HG03520 (cell line): ENCODE measurements at regions not wholly inside any gene's neighbourhood (a gene's known extent, or its start where the extent isn't known, plus 50 kb on each side); places are given as distances from the start of the nearest gene placed in this dataset.
"Not testable (repeated sequence)": the region's sequence is repeated elsewhere in the genome, so short reads cannot be mapped to it uniquely, and the experiment has no call there.

Experiments used
- ATAC-seq: cut with Tn5 transposase; IDR thresholded peaks from one replicate; pipeline ENCODE4 v1.9.1; 2021; ENCODE audit warnings: mild to moderate bottlenecking, moderate library complexity; ENCODE audit not compliant: unreplicated experiment

DNA sequence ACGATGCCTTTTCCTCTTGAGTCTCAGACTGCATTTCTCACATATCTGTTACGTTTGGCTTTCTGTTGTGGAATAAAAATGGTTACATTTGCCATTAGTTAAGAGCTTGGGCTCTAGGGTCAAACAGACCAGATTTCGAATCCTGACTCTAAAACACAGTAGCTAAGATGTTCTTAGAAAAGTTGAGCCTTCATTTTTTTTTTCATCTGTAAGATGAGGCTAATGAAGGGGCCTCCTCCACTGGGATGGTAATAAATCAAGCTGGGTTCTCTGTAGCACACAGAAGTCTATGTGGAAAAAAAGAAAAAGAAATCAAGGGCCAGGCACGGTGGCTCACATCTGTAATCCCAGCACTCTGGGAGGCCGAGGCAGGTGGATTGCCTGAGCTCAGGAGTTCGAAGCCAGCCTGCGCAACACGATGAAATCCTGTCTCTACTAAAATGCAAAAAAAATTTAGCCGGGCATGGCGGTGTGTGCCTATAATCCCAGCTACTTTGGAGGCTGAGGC, 49.9 kb upstream of the CAPRIN1 start:
- ATAC-seq, result no peak

DNA sequence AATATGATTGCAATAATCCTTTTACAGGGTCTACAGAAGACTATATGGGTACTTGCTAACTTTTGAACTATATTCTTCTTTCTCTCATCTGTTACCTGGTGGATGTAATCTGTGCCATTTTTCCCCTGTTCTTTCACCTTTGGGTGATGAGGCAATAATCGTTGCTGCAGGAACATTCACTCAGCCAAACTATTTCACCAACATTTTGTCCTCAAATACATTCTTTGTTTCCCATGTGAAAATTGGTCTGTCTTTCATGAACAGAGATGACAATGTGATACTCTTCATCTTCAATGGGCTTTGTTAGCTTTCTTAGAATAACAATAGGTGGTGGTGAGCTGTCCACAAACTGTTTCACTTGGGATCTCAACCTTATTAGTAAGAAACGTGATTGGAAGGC, 52.1 kb upstream of the CAPRIN1 start:
- no peak for ATAC-seq

GRCh38 chr11:33997584-33998251, 53.8 kb upstream of the CAPRIN1 start:
- no peak for ATAC-seq

DNA sequence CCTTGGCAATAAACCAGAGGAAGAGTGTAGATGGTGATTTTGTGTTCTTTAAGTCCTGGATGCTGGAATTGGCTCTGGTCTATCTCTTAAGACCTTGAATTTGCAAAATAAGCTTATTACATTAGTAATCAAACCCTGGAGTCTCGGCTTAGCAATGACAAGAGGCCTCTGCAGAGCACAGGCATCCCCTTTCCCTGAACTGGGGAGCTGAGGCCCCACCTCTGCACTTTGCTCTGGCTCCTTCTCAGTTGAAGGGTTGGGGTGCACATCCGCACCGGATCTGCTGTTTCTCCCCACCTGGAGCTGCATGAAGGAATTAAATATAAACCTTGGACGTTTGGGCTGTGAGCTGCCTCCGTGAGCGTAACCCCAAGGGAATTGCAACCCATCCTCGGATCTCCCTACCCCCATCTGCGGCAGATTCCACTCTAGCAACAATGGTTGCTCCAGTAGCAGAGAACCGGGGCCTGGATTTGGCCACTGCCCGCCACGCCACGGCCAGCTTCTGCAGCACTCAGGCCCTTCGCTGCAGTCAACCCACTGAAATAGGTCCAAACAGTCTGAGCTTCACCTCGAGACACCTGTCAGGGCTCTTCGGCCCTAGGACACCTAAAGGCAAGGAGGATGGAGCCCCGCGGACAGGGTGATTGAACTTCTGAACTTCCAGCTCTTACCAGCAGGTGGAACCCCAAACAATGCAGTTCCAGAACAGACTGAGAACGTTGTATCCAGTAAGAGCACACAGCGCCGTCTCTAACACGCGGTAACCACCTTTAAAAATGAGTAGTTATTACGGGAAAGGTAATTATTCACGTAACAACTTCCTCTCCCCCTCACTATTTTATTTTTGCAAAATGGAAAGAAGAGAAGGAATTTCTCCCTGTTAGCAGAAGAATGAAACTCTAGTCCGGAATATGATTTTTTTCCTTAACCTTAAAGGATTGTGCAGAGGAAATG, 54.8 kb upstream of the CAPRIN1 start:
- peak; percentile 66 for ATAC-seq

DNA sequence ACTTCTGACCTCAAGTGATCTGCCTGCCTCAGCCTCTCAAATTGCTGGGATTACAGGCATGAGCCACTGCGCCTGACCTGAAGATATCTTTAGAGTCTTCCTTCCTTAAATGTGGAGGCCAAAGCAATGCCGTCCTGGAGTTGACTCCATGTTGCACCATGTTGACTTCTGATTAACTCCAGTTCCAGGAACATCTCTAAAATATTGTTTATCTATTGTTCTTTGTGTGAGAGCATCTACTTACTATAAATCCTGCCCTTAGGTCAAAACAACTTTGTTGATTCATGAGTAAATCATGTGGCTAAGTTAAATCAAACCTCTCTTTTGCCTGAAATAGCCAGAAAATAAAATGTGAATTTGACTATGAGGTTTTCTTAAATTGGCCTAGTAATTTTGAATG, 56.6 kb upstream of the CAPRIN1 start:
- no peak for ATAC-seq

DNA sequence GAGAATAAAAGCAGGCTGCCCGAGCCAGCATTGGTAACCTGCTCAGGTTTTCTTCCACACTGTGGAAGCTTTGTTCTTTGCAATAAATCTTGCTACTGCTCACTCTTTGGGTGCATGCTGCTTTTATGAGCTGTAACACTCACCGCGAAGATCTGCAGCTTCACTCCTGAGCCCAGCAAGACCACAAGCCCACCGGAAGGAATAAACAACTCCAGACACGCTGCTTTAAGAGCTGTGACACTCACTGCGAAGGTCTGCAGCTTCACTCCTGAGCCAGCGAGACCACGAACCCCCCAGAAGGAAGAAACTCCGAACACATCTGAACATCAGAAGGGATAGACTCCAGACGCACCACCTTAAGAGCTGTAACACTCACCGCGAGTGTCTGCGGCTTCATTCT, 60.4 kb upstream of the CAPRIN1 start:
- ATAC-seq, result not testable (repeated sequence)

- ATAC-seq, result not testable (repeated sequence)
These were observed 61.4 kb upstream of the CAPRIN1 start for GRCh38 chr11:33990131-33990530.

- no peak for ATAC-seq
These were observed 62.1 kb upstream of the CAPRIN1 start for GRCh38 chr11:33989461-33989860.

GRCh38 chr11:33988586-33989370, 62.8 kb upstream of the CAPRIN1 start:
- no peak for ATAC-seq

DNA sequence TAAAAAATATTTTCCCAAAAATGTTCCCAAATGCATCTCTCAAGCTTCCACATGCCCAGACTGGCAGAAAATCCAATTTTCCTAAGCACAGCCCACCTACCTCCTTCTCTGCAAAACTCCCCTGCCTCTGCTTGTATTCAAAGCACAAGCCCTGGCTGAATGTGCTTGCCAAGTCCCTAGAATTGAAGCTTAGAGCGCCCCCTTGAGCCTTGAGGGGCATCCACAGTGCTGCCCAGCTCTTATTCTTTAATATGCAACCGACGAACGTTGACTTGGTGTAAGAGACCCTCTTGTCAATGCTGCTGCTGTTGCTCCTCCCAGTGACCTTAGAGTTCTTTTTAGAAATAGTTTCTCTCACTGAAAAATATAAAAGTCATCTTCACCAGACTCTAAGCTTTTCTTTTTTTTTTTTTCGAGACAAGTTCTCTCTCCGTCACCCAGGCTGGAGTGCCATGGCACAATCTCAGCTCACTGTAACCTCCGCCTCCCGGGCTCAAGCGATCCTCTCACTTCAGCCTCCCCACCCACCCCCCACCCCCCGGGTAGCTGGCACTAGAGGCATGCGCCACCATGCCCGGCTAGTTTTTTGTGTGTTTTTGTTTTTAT, 63.5 kb upstream of the CAPRIN1 start:
- no peak for ATAC-seq

DNA sequence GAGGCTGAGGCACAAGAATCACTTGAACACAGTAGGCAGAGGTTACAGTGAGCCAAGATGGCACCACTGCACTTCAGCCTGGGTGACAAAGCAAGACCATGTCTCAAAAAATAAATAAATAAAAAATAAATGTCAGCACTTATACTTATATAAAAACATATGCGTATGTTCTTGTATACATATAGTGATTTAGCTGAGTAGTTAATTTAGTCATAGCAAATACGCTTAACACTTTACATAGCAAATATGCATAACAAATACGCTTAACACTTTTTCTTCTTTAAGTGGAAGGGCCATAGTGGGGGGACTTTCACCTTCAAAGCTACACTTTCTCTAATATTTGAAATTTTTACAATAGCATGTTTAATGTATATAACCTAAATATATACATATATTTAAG, 64.0 kb upstream of the CAPRIN1 start:
- no peak for ATAC-seq

- ATAC-seq, result not testable (repeated sequence)
These were observed 64.7 kb upstream of the CAPRIN1 start for GRCh38 chr11:33986597-33987501.

- no peak for ATAC-seq
These were observed 66.7 kb upstream of the CAPRIN1 start for GRCh38 chr11:33984682-33985389.

- ATAC-seq, result no peak
These were observed 68.9 kb upstream of the CAPRIN1 start for GRCh38 chr11:33982661-33983060.

- no peak for ATAC-seq
These were observed 70.6 kb upstream of the CAPRIN1 start for GRCh38 chr11:33980897-33981296.

DNA sequence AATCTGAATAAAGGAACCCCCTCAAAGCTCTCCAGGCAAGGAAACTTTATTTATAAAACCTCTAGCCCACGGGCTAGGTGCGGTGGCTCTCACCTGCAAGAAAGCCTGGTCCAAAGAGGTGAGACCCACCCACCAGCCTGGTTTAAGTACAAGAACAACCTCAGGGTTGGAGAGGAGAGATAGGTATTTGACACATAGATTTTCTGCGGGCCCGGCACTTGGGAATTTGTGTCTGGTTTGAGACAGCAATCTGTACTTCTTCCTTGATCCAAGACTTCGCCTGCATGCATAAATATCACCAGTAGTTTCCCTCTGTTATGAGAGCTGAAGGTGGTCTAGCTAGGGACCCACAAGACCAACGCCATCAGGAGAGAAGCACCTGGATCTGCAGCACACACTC, 73.2 kb upstream of the CAPRIN1 start:
- no peak for ATAC-seq

DNA sequence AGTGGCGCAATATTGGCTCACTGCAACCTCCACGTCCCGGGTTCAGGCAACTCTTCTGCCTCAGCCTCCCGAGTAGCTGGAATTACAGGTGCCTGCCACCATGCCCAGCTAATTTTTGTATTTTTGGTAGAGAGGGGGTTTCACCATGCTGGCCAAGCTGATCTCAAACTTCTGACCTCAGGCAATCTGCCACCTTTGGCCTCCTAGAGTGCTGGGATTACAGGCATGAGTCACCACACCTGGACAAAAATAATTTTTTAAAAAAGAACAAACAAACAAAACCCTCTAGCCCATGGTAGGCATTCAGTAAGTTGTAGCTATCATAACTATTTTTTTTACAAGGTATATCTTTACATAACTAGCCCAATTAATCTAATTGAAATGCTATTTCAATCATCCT, 73.9 kb upstream of the CAPRIN1 start:
- ATAC-seq, result no peak

GRCh38 chr11:33976495-33977199, 74.9 kb upstream of the CAPRIN1 start:
- ATAC-seq, result no peak
